ENCODE measurements at regions not wholly inside any gene's neighbourhood (a gene's known extent, or its start where the extent isn't known, plus 50 kb on each side); places are given as distances from the start of the nearest gene placed in this dataset.

- Histone ChIP-seq H3F3A (replicated peaks; ENCODE audit: insufficient read depth) (no peaks in the 10 kb centered on the region), H3K4me1 (ENCODE audit: control insufficient read depth in 1 of 2, insufficient read depth in 2 of 2, low read depth in 1 of 2, low read length in 1 of 2) (no peaks in the 10 kb centered on the region), H3K4me3 (ENCODE audit: low read depth in 2 of 2, low read length in 1 of 2) (no peak overlapping the region), H4K20me1 (ENCODE audit: insufficient read depth) (no peaks in the 10 kb centered on the region), H3K9ac (no peak overlapping the region), H3K79me2 (ENCODE audit: insufficient read depth) (no peaks in the 10 kb centered on the region), H3K9me2 (no peaks in the 10 kb centered on the region), H3K4me2 (no peak overlapping the region), H3K36me3 (replicated peaks in 1 of 2; ENCODE audit: control insufficient read depth in 1 of 2, insufficient read depth in 2 of 2, low read length in 1 of 2) (no peaks in the 10 kb centered on the region), H3K27ac (ENCODE audit: low read depth in 2 of 2, low read length in 1 of 2) (no peak overlapping the region), H3K9me3 (no peaks in the 10 kb centered on the region), H3K27me3 (ENCODE audit: insufficient read depth) (no peaks in the 10 kb centered on the region), H2AFZ (ENCODE audit: low read depth) (no peak overlapping the region)
- TF ChIP-seq YY1 (IDR thresholded peaks at IDR 0.05; ENCODE audit: low read depth), result no peak
- no peak for TF ChIP-seq SMC3 (IDR thresholded peaks at IDR 0.05; ENCODE audit: low read depth, low read length)
- no peak for TF ChIP-seq MEF2A (IDR thresholded peaks at IDR 0.05; ENCODE audit: borderline replicate concordance, low read depth)
- TF ChIP-seq MAX (IDR thresholded peaks at IDR 0.05; ENCODE audit: low read depth), result no peak
- no peak for TF ChIP-seq FOXJ3 (CRISPR knock-in tag; IDR thresholded peaks at IDR 0.05)
- TF ChIP-seq RCOR1 (IDR thresholded peaks at IDR 0.05; ENCODE audit: low read length), result no peak
- no peak for TF ChIP-seq JUND (IDR thresholded peaks at IDR 0.05)
- TF ChIP-seq, protein P1, sequence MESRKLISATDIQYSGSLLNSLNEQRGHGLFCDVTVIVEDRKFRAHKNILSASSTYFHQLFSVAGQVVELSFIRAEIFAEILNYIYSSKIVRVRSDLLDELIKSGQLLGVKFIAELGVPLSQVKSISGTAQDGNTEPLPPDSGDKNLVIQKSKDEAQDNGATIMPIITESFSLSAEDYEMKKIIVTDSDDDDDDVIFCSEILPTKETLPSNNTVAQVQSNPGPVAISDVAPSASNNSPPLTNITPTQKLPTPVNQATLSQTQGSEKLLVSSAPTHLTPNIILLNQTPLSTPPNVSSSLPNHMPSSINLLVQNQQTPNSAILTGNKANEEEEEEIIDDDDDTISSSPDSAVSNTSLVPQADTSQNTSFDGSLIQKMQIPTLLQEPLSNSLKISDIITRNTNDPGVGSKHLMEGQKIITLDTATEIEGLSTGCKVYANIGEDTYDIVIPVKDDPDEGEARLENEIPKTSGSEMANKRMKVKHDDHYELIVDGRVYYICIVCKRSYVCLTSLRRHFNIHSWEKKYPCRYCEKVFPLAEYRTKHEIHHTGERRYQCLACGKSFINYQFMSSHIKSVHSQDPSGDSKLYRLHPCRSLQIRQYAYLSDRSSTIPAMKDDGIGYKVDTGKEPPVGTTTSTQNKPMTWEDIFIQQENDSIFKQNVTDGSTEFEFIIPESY (IDR thresholded peaks at IDR 0.05; ENCODE audit: borderline replicate concordance, low read depth), result no peak
- TF ChIP-seq EP300 (IDR thresholded peaks at IDR 0.05; ENCODE audit: borderline replicate concordance in 1 of 2, low read depth in 1 of 2, low read length in 1 of 2), result no peak
- TF ChIP-seq FOXM1 (IDR thresholded peaks at IDR 0.05; ENCODE audit: low read depth), result no peak
- no peak for DNase-seq
- 24% methylated on average over 1 of the region's 1 CpG for WGBS (ENCODE audit: low lambda C conversion rate)
- CTCF ChIA-PET, result no interaction called here
- POLR2A ChIA-PET, result no interaction called here
Observed at GRCh38 chr11:127225619-127226018, 225.0 kb upstream of the KIRREL3 start.

DNA sequence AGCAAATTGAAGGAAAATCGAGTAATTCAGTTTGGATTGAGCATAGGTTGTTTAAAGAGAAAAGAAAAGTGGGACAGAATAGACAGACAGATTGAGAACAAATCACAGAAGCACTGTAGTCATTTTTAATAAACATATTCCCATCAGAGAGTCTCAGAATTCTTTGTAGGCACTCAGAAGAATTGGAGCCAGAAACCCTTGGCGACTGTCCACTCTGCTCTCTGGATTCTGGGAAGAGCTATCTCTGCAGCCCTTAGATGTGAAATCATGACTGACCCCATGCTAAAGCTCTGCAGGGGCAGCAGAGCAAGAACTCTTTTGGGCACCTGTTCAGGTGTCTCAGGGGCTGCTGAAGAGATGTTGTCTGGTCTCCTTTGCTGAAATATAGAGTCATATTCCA lies 223.7 kb upstream of the KIRREL3 start:
- Histone ChIP-seq H4K20me1 (ENCODE audit: insufficient read depth) (no peaks in the 10 kb centered on the region), H3K79me2 (ENCODE audit: insufficient read depth) (no peaks in the 10 kb centered on the region), H3K9ac (no peak overlapping the region), H3K27me3 (ENCODE audit: insufficient read depth) (no peaks in the 10 kb centered on the region), H3K4me2 (no peak overlapping the region), H3K4me1 (ENCODE audit: control insufficient read depth in 1 of 2, insufficient read depth in 2 of 2, low read depth in 1 of 2, low read length in 1 of 2) (no peaks in the 10 kb centered on the region), H3K36me3 (replicated peaks in 1 of 2; ENCODE audit: control insufficient read depth in 1 of 2, insufficient read depth in 2 of 2, low read length in 1 of 2) (no peaks in the 10 kb centered on the region), H3K9me2 (no peaks in the 10 kb centered on the region), H3F3A (replicated peaks; ENCODE audit: insufficient read depth) (no peaks in the 10 kb centered on the region), H3K4me3 (ENCODE audit: low read depth in 2 of 2, low read length in 1 of 2) (no peak overlapping the region), H2AFZ (ENCODE audit: low read depth) (no peak overlapping the region), H3K9me3 (no peaks in the 10 kb centered on the region), H3K27ac (ENCODE audit: low read depth in 2 of 2, low read length in 1 of 2) (no peak overlapping the region)
- no peak for TF ChIP-seq GATA2 (CRISPR knock-in tag; IDR thresholded peaks at IDR 0.05)
- no peak for TF ChIP-seq JUND (IDR thresholded peaks at IDR 0.05)
- TF ChIP-seq NRF1 (IDR thresholded peaks at IDR 0.05; ENCODE audit: low read depth, low read length), result no peak
- TF ChIP-seq MXI1 (IDR thresholded peaks at IDR 0.05; ENCODE audit: low read depth, low read length), result no peak
- TF ChIP-seq YY1 (IDR thresholded peaks at IDR 0.05; ENCODE audit: low read depth), result no peak
- TF ChIP-seq MEF2A (IDR thresholded peaks at IDR 0.05; ENCODE audit: borderline replicate concordance, low read depth), result no peak
- no peak for TF ChIP-seq TCF12 (IDR thresholded peaks at IDR 0.05)
- no peak for TF ChIP-seq MAX (IDR thresholded peaks at IDR 0.05; ENCODE audit: low read depth)
- TF ChIP-seq ELF1 (IDR thresholded peaks at IDR 0.05), result no peak
- no peak for TF ChIP-seq USF2 (IDR thresholded peaks at IDR 0.05; ENCODE audit: borderline replicate concordance, low read depth, low read length)
- no peak for TF ChIP-seq SIN3A (IDR thresholded peaks at IDR 0.05; ENCODE audit: borderline replicate concordance, low read depth, low read length)
- TF ChIP-seq TEAD4 (IDR thresholded peaks at IDR 0.05; ENCODE audit: borderline replicate concordance, insufficient read depth), result no peak
- no peak for TF ChIP-seq RXRA (IDR thresholded peaks at IDR 0.05; ENCODE audit: borderline replicate concordance, low read depth)
- no peak for TF ChIP-seq SMC3 (IDR thresholded peaks at IDR 0.05; ENCODE audit: low read depth, low read length)
- TF ChIP-seq FOXM1 (IDR thresholded peaks at IDR 0.05; ENCODE audit: low read depth), result no peak
- TF ChIP-seq, protein P2, sequence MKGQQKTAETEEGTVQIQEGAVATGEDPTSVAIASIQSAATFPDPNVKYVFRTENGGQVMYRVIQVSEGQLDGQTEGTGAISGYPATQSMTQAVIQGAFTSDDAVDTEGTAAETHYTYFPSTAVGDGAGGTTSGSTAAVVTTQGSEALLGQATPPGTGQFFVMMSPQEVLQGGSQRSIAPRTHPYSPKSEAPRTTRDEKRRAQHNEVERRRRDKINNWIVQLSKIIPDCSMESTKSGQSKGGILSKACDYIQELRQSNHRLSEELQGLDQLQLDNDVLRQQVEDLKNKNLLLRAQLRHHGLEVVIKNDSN (IDR thresholded peaks at IDR 0.05; ENCODE audit: borderline replicate concordance, low read depth), result no peak
- TF ChIP-seq CHD2 (IDR thresholded peaks at IDR 0.05; ENCODE audit: low read length, partially characterized antibody), result no peak
- ChIA-PET POLR2A (no interaction called here), CTCF (interaction anchor here (0.6 kb wide), 1 partner anchor 127 kb away, joined by 3 read pairs; no protein-coding TSS in a partner anchor)
- WGBS (ENCODE audit: low lambda C conversion rate), result 5% methylated on average over 2 of the region's 2 CpGs
- no peak for DNase-seq

Measured in SK-N-SH (cell line).